Pancreas (tissue), 10 donors: ENCODE measurements at regions not wholly inside any gene's neighbourhood (a gene's known extent, or its start where the extent isn't known, plus 50 kb on each side); places are given as distances from the start of the nearest gene placed in this dataset.

Source experiments
- ATAC-seq, 4 donors: fragments of 200-7000 bp; cut with Tn5 transposase; one replicate each; pipeline versions ENCODE4 v1.8.0 to v1.9.1; 2020; ENCODE audit warnings: mild to moderate bottlenecking in 4 of 4, moderate library complexity in 4 of 4
- DNase-seq, 6 donors: peaks; one replicate each; pipeline ENCODE4 v3.0.0-alpha.2; 2020
- FAIRE-seq: peaks from 2 replicates; lab custom pipeline; 2012; peaks lifted over from hg19 to GRCh38; lab: Jason Lieb, UNC
- H3K27ac ChIP-seq, 4 donors: fragments of 200-600 bp; sonication (generic); 1 replicate in 3 of 4; 2 replicates in 1 of 4; pipeline versions ENCODE4 v1.5.0 to v1.8.0; 2020
- H3K27me3 ChIP-seq, 4 donors: fragments of 200-600 bp; one replicate each; pipeline ENCODE4 v1.8.0; 2021
- H3K36me3 ChIP-seq, 3 donors: fragments of 200-600 bp; sonication (generic) in 1 of 3; one replicate each; pipeline versions ENCODE4 v1.5.0 to v1.8.0; 2020 to 2021
- H3K4me1 ChIP-seq, 3 donors: fragments of 200-600 bp; one replicate each; pipeline ENCODE4 v1.8.0; 2021
- H3K4me3 ChIP-seq, 4 donors: fragments of 200-600 bp; sonication (generic) in 2 of 4; one replicate each; pipeline versions ENCODE4 v1.5.0 to v1.8.0; 2020 to 2021
- H3K9me3 ChIP-seq, 4 donors: fragments of 200-600 bp; one replicate each; pipeline ENCODE4 v1.8.0; 2021
- WGBS, 2 donors: extraction: QIAGEN DNeasy Blood & Tissue Kit; methylation state at CpG; one replicate each; pipeline ENCODE4 v1.1.7; 2013; 5-methylcytosine and 5-hydroxymethylcytosine counted together
- intact Hi-C, 3 donors: fragments of 100-400 bp; cut with DNase I; formaldehyde crosslinking; loops; one replicate each; pipeline versions ENCODE4 v1.11.1 to v1.14.2; 2022
- TF ChIP-seq, protein P1 (sequence below), 4 donors: fragments of 200-600 bp; sonication (generic) in 3 of 4; IDR thresholded peaks; one replicate each; pipeline versions ENCODE4 v1.5.0 to v1.8.0; 2021; ENCODE audit warnings: antibody characterized with exemption in 4 of 4
- donor health status: healthy with polysubstance abuse.
- donor health status: DM: no; HTN: no; CAD: no; lungs with moderate emphysema.
- donor health status: DM: no; HTN: no; CAD: no.
- donor health status: control.
- donor health status: control.
- donor health status: Bipolar disorder and iron deficiency.
- donor health status: DM: yes; HTN: yes; CAD: no.
- donor health status: DM: no; HTN: no; CAD: no.
- donor health status: DM: no; HTN: no; CAD: no.
- donor health status: DM: yes; HTN: yes; CAD: no.

DNA sequence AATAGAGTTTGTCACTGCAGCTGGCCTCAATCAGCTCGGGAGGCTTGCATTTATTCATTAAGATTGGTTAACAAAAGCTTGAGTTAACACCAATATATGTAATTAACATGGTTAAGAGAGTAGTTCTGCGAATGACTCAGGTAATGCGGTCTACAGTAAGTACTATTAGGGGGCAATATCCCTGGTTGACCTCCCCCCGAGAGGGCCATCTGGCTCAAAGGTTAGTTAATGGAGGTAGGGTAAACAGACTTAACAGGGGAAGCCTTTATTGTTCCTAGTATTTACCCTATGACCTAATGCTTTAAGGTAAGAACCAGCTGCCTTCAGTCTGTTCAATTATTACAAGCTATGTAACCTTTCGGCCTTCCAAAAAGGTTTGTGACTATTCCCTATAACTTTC is 403.3 kb upstream of the SGO1 start:
- intact Hi-C loops, result no loop called here
- H3K9me3 ChIP-seq, result no peaks in the 10 kb centered on the region
- ATAC-seq, result no peak
- H3K27me3 ChIP-seq, result no peaks in the 10 kb centered on the region
- TF ChIP-seq, protein P1, sequence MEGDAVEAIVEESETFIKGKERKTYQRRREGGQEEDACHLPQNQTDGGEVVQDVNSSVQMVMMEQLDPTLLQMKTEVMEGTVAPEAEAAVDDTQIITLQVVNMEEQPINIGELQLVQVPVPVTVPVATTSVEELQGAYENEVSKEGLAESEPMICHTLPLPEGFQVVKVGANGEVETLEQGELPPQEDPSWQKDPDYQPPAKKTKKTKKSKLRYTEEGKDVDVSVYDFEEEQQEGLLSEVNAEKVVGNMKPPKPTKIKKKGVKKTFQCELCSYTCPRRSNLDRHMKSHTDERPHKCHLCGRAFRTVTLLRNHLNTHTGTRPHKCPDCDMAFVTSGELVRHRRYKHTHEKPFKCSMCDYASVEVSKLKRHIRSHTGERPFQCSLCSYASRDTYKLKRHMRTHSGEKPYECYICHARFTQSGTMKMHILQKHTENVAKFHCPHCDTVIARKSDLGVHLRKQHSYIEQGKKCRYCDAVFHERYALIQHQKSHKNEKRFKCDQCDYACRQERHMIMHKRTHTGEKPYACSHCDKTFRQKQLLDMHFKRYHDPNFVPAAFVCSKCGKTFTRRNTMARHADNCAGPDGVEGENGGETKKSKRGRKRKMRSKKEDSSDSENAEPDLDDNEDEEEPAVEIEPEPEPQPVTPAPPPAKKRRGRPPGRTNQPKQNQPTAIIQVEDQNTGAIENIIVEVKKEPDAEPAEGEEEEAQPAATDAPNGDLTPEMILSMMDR (IDR thresholded peaks at IDR 0.05), result no peak
- no peak overlapping the region for H3K4me3 ChIP-seq
- FAIRE-seq, result no peak
- DNase-seq, result no peak
- no peaks in the 10 kb centered on the region for H3K36me3 ChIP-seq
- no peaks in the 10 kb centered on the region for H3K4me1 ChIP-seq
- no peak overlapping the region for H3K27ac ChIP-seq
- 85 to 86% methylated on average over 5 of the region's 5 CpGs for WGBS, 2 donors

DNA sequence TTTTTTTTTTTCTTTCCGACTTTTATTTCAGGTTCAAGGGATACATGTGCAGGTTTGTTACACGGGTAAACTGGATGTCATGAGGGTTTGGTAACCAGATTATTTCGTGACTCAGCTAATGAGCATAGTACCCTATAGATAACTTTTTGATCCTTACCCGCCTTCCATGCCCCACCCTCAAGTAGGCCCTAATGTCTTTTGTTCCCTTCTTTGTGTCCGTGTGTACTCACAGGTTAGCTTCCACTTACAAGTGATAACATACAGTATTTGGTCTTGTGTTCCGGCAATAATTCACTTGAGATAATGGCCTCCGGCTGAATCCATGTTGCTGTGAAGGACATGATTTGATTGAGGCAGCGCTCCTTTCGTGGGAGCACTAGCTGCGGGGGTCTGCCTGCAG is 402.8 kb upstream of the SGO1 start:
- Histone ChIP-seq H3K4me1 (no peaks in the 10 kb centered on the region), H3K27ac (no peak overlapping the region), H3K9me3 (no peaks in the 10 kb centered on the region), H3K27me3 (no peaks in the 10 kb centered on the region), H3K4me3 (no peak overlapping the region), H3K36me3 (no peaks in the 10 kb centered on the region)
- ATAC-seq (no peak), FAIRE-seq (no peak), DNase-seq (no peak)
- 86 to 88% methylated on average over 10 of the region's 10 CpGs for WGBS, 2 donors
- intact Hi-C loops, result no loop called here
- TF ChIP-seq, protein P1 (IDR thresholded peaks at IDR 0.05), result no peak

DNA sequence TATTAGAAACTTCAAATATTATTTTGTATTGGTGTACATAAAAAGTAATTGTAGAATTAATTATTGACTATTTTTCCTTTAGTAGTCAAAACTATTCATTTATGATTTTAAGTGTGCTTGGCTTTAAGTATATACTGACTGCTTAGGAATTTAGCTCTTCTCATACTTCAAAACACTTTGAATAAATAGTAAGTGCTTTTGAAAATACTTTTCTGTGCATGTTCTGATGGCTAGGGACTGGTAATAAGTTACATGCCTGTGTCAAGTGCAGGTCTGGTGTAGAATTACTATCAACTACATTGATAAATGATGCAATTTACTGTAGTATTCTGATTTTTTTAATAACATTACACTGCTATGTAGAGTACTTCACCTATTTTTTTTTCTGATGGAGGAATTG is 397.6 kb upstream of the SGO1 start:
- H3K4me3 ChIP-seq, result no peak overlapping the region
- H3K9me3 ChIP-seq, result no peaks in the 10 kb centered on the region
- H3K27me3 ChIP-seq, result no peaks in the 10 kb centered on the region
- H3K27ac ChIP-seq, result no peak overlapping the region
- no peaks in the 10 kb centered on the region for H3K36me3 ChIP-seq
- ATAC-seq (no peak), DNase-seq (no peak), FAIRE-seq (no peak)
- H3K4me1 ChIP-seq, result no peaks in the 10 kb centered on the region
- TF ChIP-seq, protein P1 (IDR thresholded peaks at IDR 0.05), result no peak
- intact Hi-C loops, result no loop called here

DNA sequence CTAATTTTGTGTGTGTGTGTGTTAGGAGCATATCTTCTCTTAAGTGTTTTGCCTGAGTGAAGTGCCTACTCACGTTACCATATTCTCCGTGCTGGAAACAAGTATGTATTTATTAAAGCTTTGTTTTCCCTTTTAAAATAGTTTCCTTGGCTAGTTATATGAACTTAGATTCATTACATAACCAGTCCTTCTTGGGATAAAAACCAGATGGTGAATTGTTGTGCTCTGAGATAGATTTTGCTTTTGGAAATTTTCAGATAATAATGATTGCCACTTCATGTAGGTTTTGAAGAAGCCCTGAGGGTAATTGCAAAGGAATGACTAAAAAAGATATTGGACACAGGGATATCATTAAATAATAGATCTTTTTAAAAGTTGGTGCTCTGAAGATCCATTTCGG is 390.2 kb upstream of the SGO1 start:
- Histone ChIP-seq H3K27me3 (no peaks in the 10 kb centered on the region), H3K27ac (no peak overlapping the region), H3K4me3 (no peak overlapping the region), H3K9me3 (no peaks in the 10 kb centered on the region), H3K36me3 (no peaks in the 10 kb centered on the region), H3K4me1 (no peaks in the 10 kb centered on the region)
- DNase-seq (no peak), FAIRE-seq (no peak), ATAC-seq (no peak)
- TF ChIP-seq, protein P1 (IDR thresholded peaks at IDR 0.05), result no peak
- intact Hi-C loops, result no loop called here
- 50 to 51% methylated on average over 3 of the region's 3 CpGs for WGBS, 2 donors

GRCh38 chr3:20575146-20575545 is 389.1 kb upstream of the SGO1 start:
- DNase-seq (no peak), ATAC-seq (no peak), FAIRE-seq (no peak)
- intact Hi-C loops, result no loop called here
- H3K4me1 ChIP-seq, result no peaks in the 10 kb centered on the region
- no peaks in the 10 kb centered on the region for H3K36me3 ChIP-seq
- TF ChIP-seq, protein P1 (IDR thresholded peaks at IDR 0.05), result no peak
- no peak overlapping the region for H3K27ac ChIP-seq
- H3K9me3 ChIP-seq, result no peaks in the 10 kb centered on the region
- no peaks in the 10 kb centered on the region for H3K27me3 ChIP-seq
- H3K4me3 ChIP-seq, result no peak overlapping the region
- WGBS, 2 donors, result 86 to 88% methylated on average over 2 of the region's 2 CpGs
